ENCODE measurements at regions not wholly inside any gene's neighbourhood (a gene's known extent, or its start where the extent isn't known, plus 50 kb on each side); places are given as distances from the start of the nearest gene placed in this dataset.
"Not testable (repeated sequence)": the region's sequence is repeated elsewhere in the genome, so short reads cannot be mapped to it uniquely, and the experiment has no call there.

DNA sequence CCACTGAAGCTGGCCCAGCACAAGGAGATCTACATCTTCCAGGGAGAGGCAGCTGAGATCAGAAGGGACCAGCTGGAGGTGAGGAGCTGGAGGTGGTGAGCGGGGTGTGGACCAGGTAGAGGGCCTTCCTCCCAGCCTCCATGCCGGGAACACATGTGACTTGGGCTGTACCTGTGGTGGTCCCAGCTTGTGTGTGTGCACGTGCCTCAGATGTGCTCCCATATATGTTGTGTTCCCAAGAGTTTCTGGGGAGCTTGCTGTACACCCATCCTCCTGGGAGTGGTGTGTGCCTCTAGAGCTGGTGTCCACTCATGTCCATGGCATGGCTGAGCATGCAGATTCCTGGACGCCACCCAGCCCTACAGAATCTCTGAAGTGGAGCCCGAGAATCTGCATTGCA is 183.7 kb upstream of the AKAP13 start:
- not testable (repeated sequence) for H3K4me2 ChIP-seq (ENCODE audit: low read depth, low read length); DNase-seq; H4K20me1 ChIP-seq (ENCODE audit: insufficient read depth, low read length); H3K79me2 ChIP-seq (ENCODE audit: low read length); H3K9me2 ChIP-seq (replicated peaks; ENCODE audit: insufficient read depth, low read length); H3K27ac ChIP-seq (ENCODE audit: low read length); H2AFZ ChIP-seq (ENCODE audit: low read length); H3F3A ChIP-seq (ENCODE audit: insufficient read depth, low read length); H3K9me3 ChIP-seq (replicated peaks; ENCODE audit: insufficient read depth, low read length); H3K4me1 ChIP-seq (ENCODE audit: low read length); H3K36me3 ChIP-seq (replicated peaks; ENCODE audit: insufficient read depth, low read length); H3K27me3 ChIP-seq (replicated peaks; ENCODE audit: insufficient read depth, low read length); H3K4me3 ChIP-seq (ENCODE audit: low read length); H3K9ac ChIP-seq (ENCODE audit: low read length)

DNA sequence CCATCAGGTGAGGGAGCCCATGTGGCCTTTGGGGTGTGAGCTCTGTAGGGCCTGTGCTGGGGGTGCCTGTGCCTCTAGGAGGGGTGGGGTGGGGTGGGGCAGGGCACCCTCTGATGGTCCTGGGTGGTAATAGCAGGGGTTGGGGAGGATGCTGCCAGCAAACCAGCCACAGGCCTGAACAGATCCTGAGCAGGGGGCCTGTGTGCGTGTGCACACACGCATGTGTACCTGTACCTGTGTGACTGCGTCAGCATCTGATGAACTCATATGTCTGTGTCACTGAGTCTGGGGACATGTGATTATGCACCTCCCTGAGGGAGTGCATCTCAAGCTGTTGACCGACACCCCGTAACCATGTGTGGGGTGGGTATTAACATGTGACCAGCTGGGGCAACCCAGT is 182.8 kb upstream of the AKAP13 start:
- H3K4me2 ChIP-seq (ENCODE audit: low read depth, low read length); DNase-seq; H3K36me3 ChIP-seq (replicated peaks; ENCODE audit: insufficient read depth, low read length); H3K9ac ChIP-seq (ENCODE audit: low read length); H4K20me1 ChIP-seq (ENCODE audit: insufficient read depth, low read length); H3K79me2 ChIP-seq (ENCODE audit: low read length); H2AFZ ChIP-seq (ENCODE audit: low read length); H3F3A ChIP-seq (ENCODE audit: insufficient read depth, low read length); H3K27me3 ChIP-seq (replicated peaks; ENCODE audit: insufficient read depth, low read length); H3K4me1 ChIP-seq (ENCODE audit: low read length); H3K9me2 ChIP-seq (replicated peaks; ENCODE audit: insufficient read depth, low read length); H3K4me3 ChIP-seq (ENCODE audit: low read length); H3K9me3 ChIP-seq (replicated peaks; ENCODE audit: insufficient read depth, low read length); H3K27ac ChIP-seq (ENCODE audit: low read length): not testable (repeated sequence)

DNA sequence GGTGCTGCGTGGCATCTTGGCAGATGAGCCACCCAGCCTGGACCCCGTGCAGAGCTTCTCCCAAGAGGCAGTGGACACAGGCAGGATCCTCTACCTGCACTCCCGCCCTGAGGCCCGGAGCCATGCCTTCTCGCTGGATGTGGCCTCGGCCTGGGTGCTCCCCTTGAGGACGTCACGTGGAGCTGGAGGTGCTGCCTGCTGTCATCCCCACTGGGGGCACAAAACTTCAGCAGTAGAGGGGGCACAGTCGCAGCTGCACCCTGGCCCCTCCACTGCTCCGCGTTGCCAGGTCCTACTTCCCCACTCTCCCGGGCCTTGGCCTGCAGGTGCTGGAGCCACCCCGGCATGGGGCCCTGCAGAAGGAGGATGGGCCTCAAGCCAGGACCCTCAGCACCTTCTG is 182.0 kb upstream of the AKAP13 start:
- H2AFZ ChIP-seq (ENCODE audit: low read length); H3K79me2 ChIP-seq (ENCODE audit: low read length); H3K27ac ChIP-seq (ENCODE audit: low read length); H3K36me3 ChIP-seq (replicated peaks; ENCODE audit: insufficient read depth, low read length); H3K4me2 ChIP-seq (ENCODE audit: low read depth, low read length); H3K4me1 ChIP-seq (ENCODE audit: low read length); DNase-seq; H3K4me3 ChIP-seq (ENCODE audit: low read length); H3K9me3 ChIP-seq (replicated peaks; ENCODE audit: insufficient read depth, low read length); H3F3A ChIP-seq (ENCODE audit: insufficient read depth, low read length); H3K27me3 ChIP-seq (replicated peaks; ENCODE audit: insufficient read depth, low read length); H3K9me2 ChIP-seq (replicated peaks; ENCODE audit: insufficient read depth, low read length); H3K9ac ChIP-seq (ENCODE audit: low read length); H4K20me1 ChIP-seq (ENCODE audit: insufficient read depth, low read length): not testable (repeated sequence)

DNA sequence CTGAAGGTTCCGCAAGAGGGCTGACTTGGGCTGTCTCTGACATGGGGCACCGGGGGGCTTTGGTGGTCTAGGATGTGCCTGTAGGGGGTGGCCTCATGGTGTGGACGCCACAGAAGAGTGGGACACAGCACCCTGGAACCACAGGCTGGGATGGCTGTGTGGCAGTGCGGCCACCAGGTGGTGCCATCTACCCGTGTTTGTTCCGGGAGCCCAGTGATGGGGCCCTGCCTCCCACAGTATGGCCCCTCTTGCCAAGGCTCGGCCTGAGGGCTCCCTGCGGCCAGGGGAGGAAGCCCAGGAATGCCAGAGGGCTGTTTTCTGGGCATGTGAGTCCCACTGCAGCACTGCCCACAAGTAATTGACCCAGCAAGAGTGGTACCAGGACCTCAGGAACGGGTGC is 180.2 kb upstream of the AKAP13 start:
- not testable (repeated sequence) for DNase-seq; H3K79me2 ChIP-seq (ENCODE audit: low read length); H3K27ac ChIP-seq (ENCODE audit: low read length); H4K20me1 ChIP-seq (ENCODE audit: insufficient read depth, low read length); H3K4me1 ChIP-seq (ENCODE audit: low read length); H2AFZ ChIP-seq (ENCODE audit: low read length); H3K4me3 ChIP-seq (ENCODE audit: low read length); H3K27me3 ChIP-seq (replicated peaks; ENCODE audit: insufficient read depth, low read length); H3K9ac ChIP-seq (ENCODE audit: low read length); H3F3A ChIP-seq (ENCODE audit: insufficient read depth, low read length); H3K36me3 ChIP-seq (replicated peaks; ENCODE audit: insufficient read depth, low read length); H3K9me2 ChIP-seq (replicated peaks; ENCODE audit: insufficient read depth, low read length); H3K9me3 ChIP-seq (replicated peaks; ENCODE audit: insufficient read depth, low read length); H3K4me2 ChIP-seq (ENCODE audit: low read depth, low read length)

DNA sequence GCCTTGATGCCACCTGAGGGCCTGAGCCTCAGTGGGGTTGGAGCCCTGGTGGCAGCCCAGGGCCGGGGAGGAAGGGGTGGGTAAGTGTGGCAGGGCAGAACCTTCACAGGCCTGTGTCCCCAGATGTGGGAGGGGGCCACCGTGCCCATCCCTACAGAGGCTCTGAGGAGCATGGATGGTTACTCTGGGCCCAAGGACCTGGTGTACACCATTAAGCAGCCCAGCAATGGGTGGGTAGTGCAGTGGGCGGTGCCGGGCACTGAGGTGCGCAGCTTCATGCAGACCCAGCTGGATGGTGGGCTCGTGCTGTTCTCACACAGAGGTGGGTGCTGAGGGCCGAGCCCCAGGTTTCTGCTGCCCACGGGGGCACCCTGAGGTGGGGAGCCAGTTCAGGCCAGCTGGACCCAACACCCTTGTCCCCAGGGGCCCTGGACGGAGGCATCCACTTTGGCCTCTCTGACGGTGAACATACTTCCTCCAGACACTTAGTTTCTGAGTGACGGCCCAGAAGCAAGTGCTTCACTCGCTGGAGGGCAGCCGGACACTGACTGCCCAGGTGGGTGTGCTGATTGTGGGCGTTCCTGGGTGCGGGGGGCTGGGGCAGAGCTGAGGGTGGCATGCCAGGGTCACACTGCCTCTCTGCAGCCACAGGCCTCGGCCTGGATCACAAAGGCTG is 179.1 kb upstream of the AKAP13 start:
- not testable (repeated sequence) for H3K27me3 ChIP-seq (replicated peaks; ENCODE audit: insufficient read depth, low read length); H3K9me3 ChIP-seq (replicated peaks; ENCODE audit: insufficient read depth, low read length); H3K27ac ChIP-seq (ENCODE audit: low read length); H3F3A ChIP-seq (ENCODE audit: insufficient read depth, low read length); DNase-seq; H3K9me2 ChIP-seq (replicated peaks; ENCODE audit: insufficient read depth, low read length); H3K4me1 ChIP-seq (ENCODE audit: low read length); H3K9ac ChIP-seq (ENCODE audit: low read length); H2AFZ ChIP-seq (ENCODE audit: low read length); H3K4me2 ChIP-seq (ENCODE audit: low read depth, low read length); H3K36me3 ChIP-seq (replicated peaks; ENCODE audit: insufficient read depth, low read length); H3K79me2 ChIP-seq (ENCODE audit: low read length); H3K4me3 ChIP-seq (ENCODE audit: low read length); H4K20me1 ChIP-seq (ENCODE audit: insufficient read depth, low read length)

GRCh38 chr15:85204481-85204880 is 175.9 kb upstream of the AKAP13 start:
- not testable (repeated sequence) for H3K4me3 ChIP-seq (ENCODE audit: low read length); H4K20me1 ChIP-seq (ENCODE audit: insufficient read depth, low read length); H2AFZ ChIP-seq (ENCODE audit: low read length); H3F3A ChIP-seq (ENCODE audit: insufficient read depth, low read length); H3K36me3 ChIP-seq (replicated peaks; ENCODE audit: insufficient read depth, low read length); H3K4me2 ChIP-seq (ENCODE audit: low read depth, low read length); H3K27me3 ChIP-seq (replicated peaks; ENCODE audit: insufficient read depth, low read length); H3K79me2 ChIP-seq (ENCODE audit: low read length); H3K9me2 ChIP-seq (replicated peaks; ENCODE audit: insufficient read depth, low read length); DNase-seq; H3K9me3 ChIP-seq (replicated peaks; ENCODE audit: insufficient read depth, low read length); H3K4me1 ChIP-seq (ENCODE audit: low read length); H3K27ac ChIP-seq (ENCODE audit: low read length); H3K9ac ChIP-seq (ENCODE audit: low read length)

DNA sequence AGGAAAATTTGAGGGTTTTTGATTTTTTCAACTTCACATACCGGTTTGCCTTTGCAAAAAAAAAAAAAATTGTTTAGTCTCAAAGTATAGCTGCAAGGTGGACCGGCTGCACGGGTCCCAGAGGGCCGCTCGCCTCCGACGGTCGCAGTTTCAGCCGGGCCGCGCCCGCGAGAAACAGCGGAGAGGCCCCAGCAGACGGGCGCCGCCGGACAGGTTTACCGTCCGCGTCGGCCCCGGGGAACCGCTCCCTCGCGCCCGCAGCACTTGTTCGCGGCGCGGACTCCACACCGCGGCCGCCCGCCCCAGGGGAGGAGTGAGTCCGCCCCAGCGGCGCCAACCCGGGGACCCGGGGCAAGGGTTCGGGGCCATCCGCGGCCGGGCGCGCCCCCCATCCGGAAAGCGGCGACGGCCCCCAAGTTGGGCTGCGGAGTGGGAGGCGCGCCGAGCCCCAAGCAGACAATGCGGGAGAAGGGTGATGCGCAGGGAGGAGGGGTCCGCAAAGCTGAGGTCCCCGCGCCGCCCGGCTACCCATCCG is 146.5 kb upstream of the AKAP13 start:
- not testable (repeated sequence) for DNase-seq; H4K20me1 ChIP-seq (ENCODE audit: insufficient read depth, low read length); H3K79me2 ChIP-seq (ENCODE audit: low read length); H3K27ac ChIP-seq (ENCODE audit: low read length); H2AFZ ChIP-seq (ENCODE audit: low read length); H3K4me3 ChIP-seq (ENCODE audit: low read length); H3K4me1 ChIP-seq (ENCODE audit: low read length); H3K9ac ChIP-seq (ENCODE audit: low read length); H3K36me3 ChIP-seq (replicated peaks; ENCODE audit: insufficient read depth, low read length); H3K4me2 ChIP-seq (ENCODE audit: low read depth, low read length); H3K9me2 ChIP-seq (replicated peaks; ENCODE audit: insufficient read depth, low read length); H3K27me3 ChIP-seq (replicated peaks; ENCODE audit: insufficient read depth, low read length); H3F3A ChIP-seq (ENCODE audit: insufficient read depth, low read length); H3K9me3 ChIP-seq (replicated peaks; ENCODE audit: insufficient read depth, low read length)

DNA sequence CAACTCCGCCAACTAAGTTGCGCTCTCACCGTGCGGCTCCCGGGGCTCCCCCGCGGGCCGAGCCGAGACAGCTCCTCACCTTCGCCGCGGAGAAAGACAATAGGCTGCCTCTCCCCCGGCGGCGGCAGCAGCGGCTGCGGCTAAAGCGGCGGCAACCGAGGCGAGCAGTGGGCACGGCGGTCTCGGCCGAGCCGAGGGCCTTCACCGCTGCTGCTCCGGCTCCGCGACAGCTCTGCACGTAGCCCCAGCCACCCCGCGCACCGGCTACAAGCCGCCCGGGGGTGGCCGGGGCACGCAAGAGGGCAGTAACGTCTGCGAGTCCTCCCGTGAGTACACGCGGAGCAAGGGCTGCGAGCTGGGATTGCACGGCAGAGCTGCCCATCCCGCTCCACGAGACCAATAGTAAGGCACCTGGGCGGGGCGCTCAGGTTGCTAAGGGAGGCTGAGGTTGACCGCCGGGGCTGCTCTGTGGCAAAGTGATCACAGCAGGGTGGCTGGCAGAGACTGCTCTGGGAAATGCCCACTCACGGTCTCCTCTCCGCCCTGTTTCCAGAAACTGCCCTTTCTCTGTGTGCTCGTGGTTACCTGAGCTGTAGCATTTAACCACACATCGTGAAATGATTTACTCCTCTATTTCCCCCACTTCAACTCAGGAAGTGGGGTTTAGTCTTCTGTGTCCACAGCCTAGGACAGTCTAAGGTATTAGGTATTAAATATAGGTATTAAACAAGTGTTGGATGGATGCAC is 145.8 kb upstream of the AKAP13 start:
- H3K9me3 ChIP-seq (replicated peaks; ENCODE audit: insufficient read depth, low read length); H4K20me1 ChIP-seq (ENCODE audit: insufficient read depth, low read length); DNase-seq; H3K27me3 ChIP-seq (replicated peaks; ENCODE audit: insufficient read depth, low read length); H3F3A ChIP-seq (ENCODE audit: insufficient read depth, low read length); H3K4me1 ChIP-seq (ENCODE audit: low read length); H3K36me3 ChIP-seq (replicated peaks; ENCODE audit: insufficient read depth, low read length); H3K79me2 ChIP-seq (ENCODE audit: low read length); H3K9me2 ChIP-seq (replicated peaks; ENCODE audit: insufficient read depth, low read length); H3K9ac ChIP-seq (ENCODE audit: low read length); H3K4me2 ChIP-seq (ENCODE audit: low read depth, low read length); H3K27ac ChIP-seq (ENCODE audit: low read length); H2AFZ ChIP-seq (ENCODE audit: low read length); H3K4me3 ChIP-seq (ENCODE audit: low read length): not testable (repeated sequence)
